ENCODE measurements at regions not wholly inside any gene's neighbourhood (a gene's known extent, or its start where the extent isn't known, plus 50 kb on each side); places are given as distances from the start of the nearest gene placed in this dataset.

GRCh38 chr22:22824340-22825212, 63.0 kb upstream of the IGLL5 start:
- TF ChIP-seq E2F1 (CRISPR knock-in tag; IDR thresholded peaks at IDR 0.05), result no peak
- no peak for TF ChIP-seq HDAC2 (CRISPR knock-in tag; IDR thresholded peaks at IDR 0.05)
- TF ChIP-seq PBX2 (CRISPR knock-in tag; IDR thresholded peaks at IDR 0.05), result no peak
- no peak for TF ChIP-seq CTCF (CRISPR knock-in tag; IDR thresholded peaks at IDR 0.05)
- no peak for TF ChIP-seq ARID2 (CRISPR knock-in tag; IDR thresholded peaks at IDR 0.05; ENCODE audit: borderline replicate concordance)
- TF ChIP-seq CREB1 (IDR thresholded peaks at IDR 0.05), result no peak
- TF ChIP-seq CREB1 (CRISPR knock-in tag; IDR thresholded peaks at IDR 0.05), result no peak
- no peak for TF ChIP-seq USF2 (IDR thresholded peaks at IDR 0.05; ENCODE audit: low read depth, low read length)
- no peak for TF ChIP-seq USF2 (CRISPR knock-in tag; IDR thresholded peaks at IDR 0.05; ENCODE audit: borderline replicate concordance)
- no peak for TF ChIP-seq POLR2A (IDR thresholded peaks at IDR 0.05; ENCODE audit: insufficient read depth in 1 of 2, low read depth in 2 of 2, low read length in 2 of 2)
- no peak for TF ChIP-seq HCFC1 (IDR thresholded peaks at IDR 0.05; ENCODE audit: low read depth, low read length)

Data from HepG2 (cell line).